ENCODE measurements at regions not wholly inside any gene's neighbourhood (a gene's known extent, or its start where the extent isn't known, plus 50 kb on each side); places are given as distances from the start of the nearest gene placed in this dataset.

DNA sequence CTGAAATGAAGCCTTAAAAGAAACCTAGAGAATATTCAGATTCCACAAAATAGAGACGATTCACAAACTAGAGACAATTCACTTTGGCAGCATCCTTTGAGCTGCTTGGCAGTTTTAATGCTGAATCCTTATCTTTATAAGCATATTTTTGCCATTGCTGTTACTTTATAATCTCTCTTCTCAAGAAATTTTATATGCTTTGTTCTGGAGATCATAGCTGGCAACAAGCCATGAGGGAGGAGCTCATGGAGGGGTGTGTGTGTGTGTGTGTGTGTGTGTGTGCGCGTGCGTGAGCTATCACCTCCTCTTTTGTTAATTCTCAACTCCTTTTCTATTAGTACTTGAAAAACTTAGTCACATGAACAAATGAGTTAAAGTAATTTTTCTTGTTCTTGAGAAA lies 495.0 kb upstream of the RGMA start:
- Histone ChIP-seq H3K4me3 (ENCODE audit: low read length) (no peak overlapping the region), H3K4me1 (ENCODE audit: control insufficient read depth, insufficient read depth, low read length) (no peaks in the 10 kb centered on the region), H3K27me3 (ENCODE audit: control insufficient read depth, insufficient read depth, low read length, poor library complexity, severe bottlenecking) (no peaks in the 10 kb centered on the region), H3K27ac (ENCODE audit: low read depth, low read length) (no peak overlapping the region), H3K9me3 (ENCODE audit: control insufficient read depth, low read length) (no peaks in the 10 kb centered on the region), H3K9ac (ENCODE audit: extremely low read depth, low read length, poor library complexity, severe bottlenecking) (no peak overlapping the region), H3K36me3 (ENCODE audit: control insufficient read depth, insufficient read depth, low read length) (no peaks in the 10 kb centered on the region)
- DNase-seq, result no peak
- H3K9me3 Mint-ChIP-seq, result no peaks in the 10 kb centered on the region
- no peak overlapping the region for H3K4me3 Mint-ChIP-seq
- TF ChIP-seq, protein P1, sequence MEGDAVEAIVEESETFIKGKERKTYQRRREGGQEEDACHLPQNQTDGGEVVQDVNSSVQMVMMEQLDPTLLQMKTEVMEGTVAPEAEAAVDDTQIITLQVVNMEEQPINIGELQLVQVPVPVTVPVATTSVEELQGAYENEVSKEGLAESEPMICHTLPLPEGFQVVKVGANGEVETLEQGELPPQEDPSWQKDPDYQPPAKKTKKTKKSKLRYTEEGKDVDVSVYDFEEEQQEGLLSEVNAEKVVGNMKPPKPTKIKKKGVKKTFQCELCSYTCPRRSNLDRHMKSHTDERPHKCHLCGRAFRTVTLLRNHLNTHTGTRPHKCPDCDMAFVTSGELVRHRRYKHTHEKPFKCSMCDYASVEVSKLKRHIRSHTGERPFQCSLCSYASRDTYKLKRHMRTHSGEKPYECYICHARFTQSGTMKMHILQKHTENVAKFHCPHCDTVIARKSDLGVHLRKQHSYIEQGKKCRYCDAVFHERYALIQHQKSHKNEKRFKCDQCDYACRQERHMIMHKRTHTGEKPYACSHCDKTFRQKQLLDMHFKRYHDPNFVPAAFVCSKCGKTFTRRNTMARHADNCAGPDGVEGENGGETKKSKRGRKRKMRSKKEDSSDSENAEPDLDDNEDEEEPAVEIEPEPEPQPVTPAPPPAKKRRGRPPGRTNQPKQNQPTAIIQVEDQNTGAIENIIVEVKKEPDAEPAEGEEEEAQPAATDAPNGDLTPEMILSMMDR (conservative IDR thresholded peaks at IDR 0.05), result no peak
- no peaks in the 10 kb centered on the region for H3K36me3 Mint-ChIP-seq (ENCODE audit: low read depth)
- no peak overlapping the region for H3K27ac Mint-ChIP-seq
- H3K4me1 Mint-ChIP-seq, result no peaks in the 10 kb centered on the region
- WGBS, 2 experiments (ENCODE audit: insufficient coverage in 1 of 2, insufficient read length in 1 of 2), result 93 to 100% methylated on average over 1 of the region's 4 CpGs
- H3K27me3 Mint-ChIP-seq (ENCODE audit: insufficient read depth), result no peaks in the 10 kb centered on the region

DNA sequence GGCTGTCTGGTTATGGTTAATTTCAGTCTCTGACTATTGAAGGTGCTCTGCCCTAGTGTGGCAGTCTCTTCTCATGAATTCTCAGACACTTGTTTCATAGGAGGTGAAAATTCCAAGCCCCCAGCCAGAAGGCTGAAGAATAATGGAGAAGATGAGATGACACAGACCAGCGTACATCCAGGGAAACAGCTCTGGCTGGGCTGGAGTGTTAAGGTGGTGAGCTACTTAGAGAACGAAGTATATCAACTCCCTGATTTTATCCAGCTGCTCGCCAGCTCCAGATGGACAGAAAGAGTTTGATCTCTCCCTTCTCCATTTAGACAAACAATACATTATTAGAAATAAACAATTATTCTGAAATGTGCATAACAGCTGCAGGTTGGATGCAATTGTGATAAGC lies 494.5 kb upstream of the RGMA start:
- Histone ChIP-seq H3K4me3 (ENCODE audit: low read length) (no peak overlapping the region), H3K27me3 (ENCODE audit: control insufficient read depth, insufficient read depth, low read length, poor library complexity, severe bottlenecking) (no peaks in the 10 kb centered on the region), H3K36me3 (ENCODE audit: control insufficient read depth, insufficient read depth, low read length) (no peaks in the 10 kb centered on the region), H3K9me3 (ENCODE audit: control insufficient read depth, low read length) (no peaks in the 10 kb centered on the region), H3K9ac (ENCODE audit: extremely low read depth, low read length, poor library complexity, severe bottlenecking) (no peak overlapping the region), H3K27ac (ENCODE audit: low read depth, low read length) (no peak overlapping the region), H3K4me1 (ENCODE audit: control insufficient read depth, insufficient read depth, low read length) (no peaks in the 10 kb centered on the region)
- TF ChIP-seq, protein P1 (conservative IDR thresholded peaks at IDR 0.05), result no peak
- WGBS, 2 experiments (ENCODE audit: insufficient coverage in 1 of 2, insufficient read length in 1 of 2), result 83 to 100% methylated on average over 3 of the region's 3 CpGs
- no peak for DNase-seq
- Mint-ChIP-seq H3K9me3 (no peaks in the 10 kb centered on the region), H3K27ac (no peak overlapping the region), H3K4me1 (no peaks in the 10 kb centered on the region), H3K4me3 (no peak overlapping the region), H3K27me3 (ENCODE audit: insufficient read depth) (no peaks in the 10 kb centered on the region), H3K36me3 (ENCODE audit: low read depth) (no peaks in the 10 kb centered on the region)

DNA sequence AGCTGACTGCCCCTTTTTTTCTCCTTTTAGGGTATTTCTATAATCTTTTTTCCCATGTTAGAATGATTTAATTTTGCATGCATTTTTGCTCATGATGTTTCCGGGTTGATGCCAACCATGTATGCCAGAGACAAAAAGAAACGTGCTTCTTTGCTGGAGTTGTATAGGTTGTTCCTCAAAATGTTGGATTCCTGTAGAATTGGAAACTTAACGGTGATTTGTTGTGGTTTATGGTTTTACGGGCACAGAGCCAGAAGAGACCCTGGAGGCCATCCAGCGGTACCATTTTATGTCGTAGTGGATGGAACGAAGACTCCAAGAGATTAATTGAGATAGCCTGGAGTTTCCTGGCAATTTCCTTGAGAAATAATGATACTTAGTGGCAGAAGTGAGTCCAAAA lies 481.5 kb upstream of the RGMA start:
- no peaks in the 10 kb centered on the region for H3K27me3 ChIP-seq (ENCODE audit: control insufficient read depth, insufficient read depth, low read length, poor library complexity, severe bottlenecking)
- no peaks in the 10 kb centered on the region for H3K4me1 Mint-ChIP-seq
- no peak overlapping the region for H3K27ac ChIP-seq (ENCODE audit: low read depth, low read length)
- H3K4me3 ChIP-seq (ENCODE audit: low read length), result no peak overlapping the region
- no peak for DNase-seq
- WGBS, 2 experiments (ENCODE audit: insufficient coverage in 1 of 2, insufficient read length in 1 of 2), result 94 to 100% methylated on average over 4 to 7 of the region's 7 CpGs
- no peak overlapping the region for H3K4me3 Mint-ChIP-seq
- TF ChIP-seq, protein P1 (conservative IDR thresholded peaks at IDR 0.05), result no peak
- H3K27ac Mint-ChIP-seq, result no peak overlapping the region
- no peaks in the 10 kb centered on the region for H3K9me3 ChIP-seq (ENCODE audit: control insufficient read depth, low read length)
- H3K27me3 Mint-ChIP-seq (ENCODE audit: insufficient read depth), result no peaks in the 10 kb centered on the region
- no peaks in the 10 kb centered on the region for H3K4me1 ChIP-seq (ENCODE audit: control insufficient read depth, insufficient read depth, low read length)
- H3K36me3 ChIP-seq (ENCODE audit: control insufficient read depth, insufficient read depth, low read length), result no peaks in the 10 kb centered on the region
- no peaks in the 10 kb centered on the region for H3K9me3 Mint-ChIP-seq
- H3K36me3 Mint-ChIP-seq (ENCODE audit: low read depth), result no peaks in the 10 kb centered on the region
- no peak overlapping the region for H3K9ac ChIP-seq (ENCODE audit: extremely low read depth, low read length, poor library complexity, severe bottlenecking)

Measured in endodermal cell (in vitro differentiated cells).